ENCODE measurements at regions not wholly inside any gene's neighbourhood (a gene's known extent, or its start where the extent isn't known, plus 50 kb on each side); places are given as distances from the start of the nearest gene placed in this dataset.

- DNase-seq (ENCODE audit: low spot score), result no peak
These were observed 196.6 kb downstream of the HS3ST3A1 start for GRCh38 chr17:13405080-13405479.

GRCh38 chr17:13403982-13404946 is 197.5 kb downstream of the HS3ST3A1 start:
- no peak for DNase-seq (ENCODE audit: low spot score)

GRCh38 chr17:13400491-13400890 is 201.2 kb downstream of the HS3ST3A1 start:
- DNase-seq (ENCODE audit: low spot score), result no peak

- DNase-seq (ENCODE audit: low spot score), result no peak
These were observed 202.9 kb downstream of the HS3ST3A1 start for GRCh38 chr17:13398853-13399252.

- no peak for DNase-seq (ENCODE audit: low spot score)
These were observed 203.6 kb downstream of the HS3ST3A1 start for GRCh38 chr17:13398091-13398490.

- no peak for DNase-seq (ENCODE audit: low spot score)
These were observed 205.9 kb downstream of the HS3ST3A1 start for GRCh38 chr17:13395862-13396261.

GRCh38 chr17:13395346-13395745 is 206.4 kb downstream of the HS3ST3A1 start:
- no peak for DNase-seq (ENCODE audit: low spot score)

- DNase-seq (ENCODE audit: low spot score), result no peak
These were observed 207.7 kb downstream of the HS3ST3A1 start for GRCh38 chr17:13393841-13394710.

GRCh38 chr17:13387952-13388351 is 213.8 kb downstream of the HS3ST3A1 start:
- DNase-seq (ENCODE audit: low spot score), result no peak

- no peak for DNase-seq (ENCODE audit: low spot score)
These were observed 214.5 kb downstream of the HS3ST3A1 start for GRCh38 chr17:13387236-13387635.

- no peak for DNase-seq (ENCODE audit: low spot score)
These were observed 216.2 kb downstream of the HS3ST3A1 start for GRCh38 chr17:13385481-13385911.

GRCh38 chr17:13384626-13385025 is 217.1 kb downstream of the HS3ST3A1 start:
- DNase-seq (ENCODE audit: low spot score), result no peak

- DNase-seq (ENCODE audit: low spot score), result no peak
These were observed 223.4 kb downstream of the HS3ST3A1 start for GRCh38 chr17:13378361-13378760.

- DNase-seq (ENCODE audit: low spot score), result no peak
These were observed 227.3 kb downstream of the HS3ST3A1 start for GRCh38 chr17:13374203-13375143.

- no peak for DNase-seq (ENCODE audit: low spot score)
These were observed 229.3 kb downstream of the HS3ST3A1 start for GRCh38 chr17:13372432-13372831.

GRCh38 chr17:13367154-13367553 is 234.6 kb downstream of the HS3ST3A1 start:
- no peak for DNase-seq (ENCODE audit: low spot score)

GRCh38 chr17:13365331-13365730 is 236.4 kb downstream of the HS3ST3A1 start:
- DNase-seq (ENCODE audit: low spot score), result no peak

GRCh38 chr17:13363771-13364170 is 238.0 kb downstream of the HS3ST3A1 start:
- no peak for DNase-seq (ENCODE audit: low spot score)

GRCh38 chr17:13362341-13363122 is 239.2 kb downstream of the HS3ST3A1 start:
- no peak for DNase-seq (ENCODE audit: low spot score)

GRCh38 chr17:13359774-13360173 is 242.0 kb downstream of the HS3ST3A1 start:
- DNase-seq (ENCODE audit: low spot score), result no peak

GRCh38 chr17:13355054-13355453 is 246.7 kb downstream of the HS3ST3A1 start:
- DNase-seq (ENCODE audit: low spot score), result no peak

All from D341Med (cell line).